IPS-15b (cell line): ENCODE measurements at regions not wholly inside any gene's neighbourhood (a gene's known extent, or its start where the extent isn't known, plus 50 kb on each side); places are given as distances from the start of the nearest gene placed in this dataset.

Experiments
- H3K27me3 ChIP-seq: one replicate; pipeline ENCODE4 v1.6.1; 2013; ENCODE audit warnings: low read length; ENCODE audit not compliant: control insufficient read depth, insufficient read depth
- H3K36me3 ChIP-seq: one replicate; pipeline ENCODE4 v1.6.1; 2013; ENCODE audit warnings: low read length; ENCODE audit not compliant: control insufficient read depth, insufficient read depth
- H3K4me1 ChIP-seq: one replicate; pipeline ENCODE4 v1.6.1; 2013; ENCODE audit warnings: mild to moderate bottlenecking, low read length; ENCODE audit not compliant: control insufficient read depth, insufficient read depth
- H3K4me3 ChIP-seq: one replicate; pipeline ENCODE4 v1.5.1; 2013; ENCODE audit warnings: low read depth, low read length
- H3K9ac ChIP-seq: one replicate; pipeline ENCODE4 v1.6.1; 2013; ENCODE audit warnings: low read depth, mild to moderate bottlenecking, low read length
- H3K9me3 ChIP-seq: one replicate; pipeline ENCODE4 v1.6.1; 2013; ENCODE audit warnings: mild to moderate bottlenecking, low read length; ENCODE audit not compliant: control insufficient read depth, insufficient read depth

GRCh38 chr22:22094921-22095320 is 112.3 kb upstream of the TOP3B start:
- Histone ChIP-seq H3K9me3 (no peaks in the 10 kb centered on the region), H3K9ac (no peak overlapping the region), H3K36me3 (no peaks in the 10 kb centered on the region), H3K4me3 (no peak overlapping the region), H3K27me3 (peaks cover 99% of the 10 kb centered on the region), H3K4me1 (no peaks in the 10 kb centered on the region)

GRCh38 chr22:22094514-22094913 is 111.9 kb upstream of the TOP3B start:
- no peaks in the 10 kb centered on the region for H3K4me1 ChIP-seq
- no peaks in the 10 kb centered on the region for H3K36me3 ChIP-seq
- H3K9ac ChIP-seq = no peak overlapping the region
- no peaks in the 10 kb centered on the region for H3K9me3 ChIP-seq
- H3K4me3 ChIP-seq = no peak overlapping the region
- H3K27me3 ChIP-seq = peaks cover 99% of the 10 kb centered on the region

- H3K4me1 ChIP-seq = no peaks in the 10 kb centered on the region
- H3K9me3 ChIP-seq = no peaks in the 10 kb centered on the region
- H3K36me3 ChIP-seq = no peaks in the 10 kb centered on the region
- no peak overlapping the region for H3K4me3 ChIP-seq
- H3K9ac ChIP-seq = no peak overlapping the region
- H3K27me3 ChIP-seq = peaks cover 99% of the 10 kb centered on the region
Observed at GRCh38 chr22:22093743-22094142, 111.2 kb upstream of the TOP3B start.

- H3K9ac ChIP-seq = no peak overlapping the region
- no peak overlapping the region for H3K4me3 ChIP-seq
- H3K4me1 ChIP-seq = no peaks in the 10 kb centered on the region
- H3K9me3 ChIP-seq = no peaks in the 10 kb centered on the region
- peaks cover 99% of the 10 kb centered on the region for H3K27me3 ChIP-seq
- H3K36me3 ChIP-seq = no peaks in the 10 kb centered on the region
Observed at GRCh38 chr22:22092974-22093373, 110.4 kb upstream of the TOP3B start.

- Histone ChIP-seq H3K36me3 (no peaks in the 10 kb centered on the region), H3K4me3 (no peak overlapping the region), H3K4me1 (no peaks in the 10 kb centered on the region), H3K9ac (no peak overlapping the region), H3K9me3 (no peaks in the 10 kb centered on the region), H3K27me3 (peaks cover 98% of the 10 kb centered on the region)
Observed at GRCh38 chr22:22092101-22092500, 109.5 kb upstream of the TOP3B start.

GRCh38 chr22:22091400-22091878 is 108.9 kb upstream of the TOP3B start:
- Histone ChIP-seq H3K27me3 (peaks cover 98% of the 10 kb centered on the region), H3K9me3 (no peaks in the 10 kb centered on the region), H3K36me3 (no peaks in the 10 kb centered on the region), H3K4me3 (no peak overlapping the region), H3K4me1 (no peaks in the 10 kb centered on the region), H3K9ac (no peak overlapping the region)

GRCh38 chr22:22090650-22091399 is 108.2 kb upstream of the TOP3B start:
- peaks cover 98% of the 10 kb centered on the region for H3K27me3 ChIP-seq
- no peaks in the 10 kb centered on the region for H3K9me3 ChIP-seq
- H3K4me1 ChIP-seq = no peaks in the 10 kb centered on the region
- no peaks in the 10 kb centered on the region for H3K36me3 ChIP-seq
- no peak overlapping the region for H3K9ac ChIP-seq
- no peak overlapping the region for H3K4me3 ChIP-seq

- Histone ChIP-seq H3K4me1 (no peaks in the 10 kb centered on the region), H3K4me3 (no peak overlapping the region), H3K9me3 (no peaks in the 10 kb centered on the region), H3K27me3 (peaks cover 98% of the 10 kb centered on the region), H3K36me3 (no peaks in the 10 kb centered on the region), H3K9ac (no peak overlapping the region)
Observed at GRCh38 chr22:22089459-22090308, 107.1 kb upstream of the TOP3B start.

GRCh38 chr22:22088658-22089458 is 106.3 kb upstream of the TOP3B start:
- Histone ChIP-seq H3K27me3 (peaks cover 98% of the 10 kb centered on the region), H3K9me3 (no peaks in the 10 kb centered on the region), H3K4me1 (no peaks in the 10 kb centered on the region), H3K4me3 (no peak overlapping the region), H3K9ac (no peak overlapping the region), H3K36me3 (no peaks in the 10 kb centered on the region)

GRCh38 chr22:22087854-22088657 is 105.5 kb upstream of the TOP3B start:
- H3K4me1 ChIP-seq = no peaks in the 10 kb centered on the region
- no peaks in the 10 kb centered on the region for H3K36me3 ChIP-seq
- no peak overlapping the region for H3K4me3 ChIP-seq
- no peak overlapping the region for H3K9ac ChIP-seq
- H3K9me3 ChIP-seq = no peaks in the 10 kb centered on the region
- peaks cover 98% of the 10 kb centered on the region for H3K27me3 ChIP-seq
